ENCODE measurements at regions not wholly inside any gene's neighbourhood (a gene's known extent, or its start where the extent isn't known, plus 50 kb on each side); places are given as distances from the start of the nearest gene placed in this dataset.

GRCh38 chr7:109158246-109158645 lies 588.6 kb downstream of the DNAJB9 start:
- Histone ChIP-seq H4K20me1 (ENCODE audit: control insufficient read depth, insufficient read depth, low read depth, low read length) (no peaks in the 10 kb centered on the region), H3K4me1 (ENCODE audit: control insufficient read depth, low read length) (no peaks in the 10 kb centered on the region), H3K9me3 (ENCODE audit: control insufficient read depth, insufficient read depth, low read length) (no peaks in the 10 kb centered on the region), H3K27ac (ENCODE audit: low read depth, low read length) (no peak overlapping the region), H3K4me2 (ENCODE audit: low read length) (no peak overlapping the region), H3K79me2 (ENCODE audit: control insufficient read depth, low read length) (no peaks in the 10 kb centered on the region), H3K36me3 (ENCODE audit: control insufficient read depth, low read length) (no peaks in the 10 kb centered on the region), H3F3A (ENCODE audit: control insufficient read depth, insufficient read depth) (no peaks in the 10 kb centered on the region), H3K4me3 (ENCODE audit: low read length) (no peak overlapping the region), H3K27me3 (ENCODE audit: control insufficient read depth, low read length) (no peaks in the 10 kb centered on the region), H3K9me2 (replicated peaks; ENCODE audit: control insufficient read depth, low read length) (no peaks in the 10 kb centered on the region)
- TF ChIP-seq, protein P1, sequence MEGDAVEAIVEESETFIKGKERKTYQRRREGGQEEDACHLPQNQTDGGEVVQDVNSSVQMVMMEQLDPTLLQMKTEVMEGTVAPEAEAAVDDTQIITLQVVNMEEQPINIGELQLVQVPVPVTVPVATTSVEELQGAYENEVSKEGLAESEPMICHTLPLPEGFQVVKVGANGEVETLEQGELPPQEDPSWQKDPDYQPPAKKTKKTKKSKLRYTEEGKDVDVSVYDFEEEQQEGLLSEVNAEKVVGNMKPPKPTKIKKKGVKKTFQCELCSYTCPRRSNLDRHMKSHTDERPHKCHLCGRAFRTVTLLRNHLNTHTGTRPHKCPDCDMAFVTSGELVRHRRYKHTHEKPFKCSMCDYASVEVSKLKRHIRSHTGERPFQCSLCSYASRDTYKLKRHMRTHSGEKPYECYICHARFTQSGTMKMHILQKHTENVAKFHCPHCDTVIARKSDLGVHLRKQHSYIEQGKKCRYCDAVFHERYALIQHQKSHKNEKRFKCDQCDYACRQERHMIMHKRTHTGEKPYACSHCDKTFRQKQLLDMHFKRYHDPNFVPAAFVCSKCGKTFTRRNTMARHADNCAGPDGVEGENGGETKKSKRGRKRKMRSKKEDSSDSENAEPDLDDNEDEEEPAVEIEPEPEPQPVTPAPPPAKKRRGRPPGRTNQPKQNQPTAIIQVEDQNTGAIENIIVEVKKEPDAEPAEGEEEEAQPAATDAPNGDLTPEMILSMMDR (IDR thresholded peaks at IDR 0.05; ENCODE audit: low read depth, low read length, poor library complexity, severe bottlenecking) = no peak
- TF ChIP-seq EZH2phosphoT487 (IDR thresholded peaks at IDR 0.05; ENCODE audit: borderline replicate concordance, low read length) = no peak

GRCh38 chr7:109176661-109177060 lies 607.0 kb downstream of the DNAJB9 start:
- Histone ChIP-seq H3K79me2 (ENCODE audit: control insufficient read depth, low read length) (no peaks in the 10 kb centered on the region), H4K20me1 (ENCODE audit: control insufficient read depth, insufficient read depth, low read depth, low read length) (no peaks in the 10 kb centered on the region), H3K9me3 (ENCODE audit: control insufficient read depth, insufficient read depth, low read length) (no peaks in the 10 kb centered on the region), H3K4me1 (ENCODE audit: control insufficient read depth, low read length) (no peaks in the 10 kb centered on the region), H3K4me3 (ENCODE audit: low read length) (no peak overlapping the region), H3K27ac (ENCODE audit: low read depth, low read length) (no peak overlapping the region), H3K4me2 (ENCODE audit: low read length) (no peak overlapping the region), H3K36me3 (ENCODE audit: control insufficient read depth, low read length) (no peaks in the 10 kb centered on the region), H3F3A (ENCODE audit: control insufficient read depth, insufficient read depth) (no peaks in the 10 kb centered on the region), H3K27me3 (ENCODE audit: control insufficient read depth, low read length) (no peaks in the 10 kb centered on the region), H3K9me2 (replicated peaks; ENCODE audit: control insufficient read depth, low read length) (no peaks in the 10 kb centered on the region)
- no peak for TF ChIP-seq EZH2phosphoT487 (IDR thresholded peaks at IDR 0.05; ENCODE audit: borderline replicate concordance, low read length)
- TF ChIP-seq, protein P1 (IDR thresholded peaks at IDR 0.05; ENCODE audit: low read depth, low read length, poor library complexity, severe bottlenecking) = no peak

DNA sequence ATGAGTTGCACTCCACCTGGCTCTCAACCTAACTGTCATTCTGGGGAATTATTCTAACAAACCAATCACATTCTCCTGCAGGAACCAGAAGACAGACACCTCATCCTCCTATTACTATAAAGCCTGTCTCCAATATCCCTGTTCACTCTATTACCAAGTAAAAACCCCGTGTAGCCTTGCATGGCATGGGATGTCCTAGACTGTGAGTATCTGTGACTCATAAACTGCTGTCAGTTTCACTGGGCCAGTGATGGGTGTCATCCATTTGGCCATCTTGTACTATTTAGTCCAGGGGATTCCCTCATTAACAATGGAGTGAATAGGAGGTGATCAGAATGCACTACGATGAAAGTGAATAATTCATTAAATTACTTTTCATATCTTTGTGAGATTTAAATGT lies 608.7 kb downstream of the DNAJB9 start:
- no peaks in the 10 kb centered on the region for H3K36me3 ChIP-seq (ENCODE audit: control insufficient read depth, low read length)
- no peaks in the 10 kb centered on the region for H4K20me1 ChIP-seq (ENCODE audit: control insufficient read depth, insufficient read depth, low read depth, low read length)
- no peak overlapping the region for H3K27ac ChIP-seq (ENCODE audit: low read depth, low read length)
- H3K4me2 ChIP-seq (ENCODE audit: low read length) = no peak overlapping the region
- no peaks in the 10 kb centered on the region for H3K9me3 ChIP-seq (ENCODE audit: control insufficient read depth, insufficient read depth, low read length)
- no peaks in the 10 kb centered on the region for H3K27me3 ChIP-seq (ENCODE audit: control insufficient read depth, low read length)
- H3K4me3 ChIP-seq (ENCODE audit: low read length) = no peak overlapping the region
- TF ChIP-seq, protein P1 (IDR thresholded peaks at IDR 0.05; ENCODE audit: low read depth, low read length, poor library complexity, severe bottlenecking) = no peak
- TF ChIP-seq EZH2phosphoT487 (IDR thresholded peaks at IDR 0.05; ENCODE audit: borderline replicate concordance, low read length) = no peak
- no peaks in the 10 kb centered on the region for H3F3A ChIP-seq (ENCODE audit: control insufficient read depth, insufficient read depth)
- no peaks in the 10 kb centered on the region for H3K9me2 ChIP-seq (replicated peaks; ENCODE audit: control insufficient read depth, low read length)
- no peaks in the 10 kb centered on the region for H3K79me2 ChIP-seq (ENCODE audit: control insufficient read depth, low read length)
- H3K4me1 ChIP-seq (ENCODE audit: control insufficient read depth, low read length) = no peaks in the 10 kb centered on the region

DNA sequence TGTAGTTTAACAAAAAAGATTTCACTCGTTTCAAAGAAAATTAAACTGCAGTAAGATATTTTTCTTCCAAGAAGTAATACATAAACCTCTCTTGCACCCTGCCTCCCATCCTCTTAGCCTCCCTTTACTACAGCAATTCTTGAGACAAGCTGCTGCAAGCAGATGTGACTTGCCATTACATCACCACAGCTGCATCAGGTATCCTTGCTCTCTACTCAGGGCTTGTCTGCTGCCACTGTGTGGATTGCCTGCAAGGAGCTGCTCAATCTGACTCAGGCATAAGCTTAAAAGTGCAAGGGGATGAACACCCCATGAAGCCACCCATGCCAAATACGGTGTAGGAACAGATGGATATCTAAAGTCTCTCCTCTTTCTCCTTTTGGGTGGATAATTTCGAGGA lies 609.9 kb downstream of the DNAJB9 start:
- Histone ChIP-seq H3K36me3 (ENCODE audit: control insufficient read depth, low read length) (no peaks in the 10 kb centered on the region), H3K4me3 (ENCODE audit: low read length) (no peak overlapping the region), H3F3A (ENCODE audit: control insufficient read depth, insufficient read depth) (no peaks in the 10 kb centered on the region), H3K79me2 (ENCODE audit: control insufficient read depth, low read length) (no peaks in the 10 kb centered on the region), H3K27ac (ENCODE audit: low read depth, low read length) (no peak overlapping the region), H3K4me1 (ENCODE audit: control insufficient read depth, low read length) (no peaks in the 10 kb centered on the region), H3K4me2 (ENCODE audit: low read length) (no peak overlapping the region), H3K9me3 (ENCODE audit: control insufficient read depth, insufficient read depth, low read length) (no peaks in the 10 kb centered on the region), H3K27me3 (ENCODE audit: control insufficient read depth, low read length) (no peaks in the 10 kb centered on the region), H4K20me1 (ENCODE audit: control insufficient read depth, insufficient read depth, low read depth, low read length) (no peaks in the 10 kb centered on the region), H3K9me2 (replicated peaks; ENCODE audit: control insufficient read depth, low read length) (no peaks in the 10 kb centered on the region)
- TF ChIP-seq, protein P1 (IDR thresholded peaks at IDR 0.05; ENCODE audit: low read depth, low read length, poor library complexity, severe bottlenecking) = no peak
- no peak for TF ChIP-seq EZH2phosphoT487 (IDR thresholded peaks at IDR 0.05; ENCODE audit: borderline replicate concordance, low read length)
